GM21390 (cell line): ENCODE measurements at regions not wholly inside any gene's neighbourhood (a gene's known extent, or its start where the extent isn't known, plus 50 kb on each side); places are given as distances from the start of the nearest gene placed in this dataset.

Experiments
- ATAC-seq: cut with Tn5 transposase; IDR thresholded peaks from one replicate; pipeline ENCODE4 v1.9.1; 2021; ENCODE audit not compliant: unreplicated experiment

GRCh38 chr11:97361812-97362378, 972.1 kb downstream of the JRKL start:
- no peak for ATAC-seq

DNA sequence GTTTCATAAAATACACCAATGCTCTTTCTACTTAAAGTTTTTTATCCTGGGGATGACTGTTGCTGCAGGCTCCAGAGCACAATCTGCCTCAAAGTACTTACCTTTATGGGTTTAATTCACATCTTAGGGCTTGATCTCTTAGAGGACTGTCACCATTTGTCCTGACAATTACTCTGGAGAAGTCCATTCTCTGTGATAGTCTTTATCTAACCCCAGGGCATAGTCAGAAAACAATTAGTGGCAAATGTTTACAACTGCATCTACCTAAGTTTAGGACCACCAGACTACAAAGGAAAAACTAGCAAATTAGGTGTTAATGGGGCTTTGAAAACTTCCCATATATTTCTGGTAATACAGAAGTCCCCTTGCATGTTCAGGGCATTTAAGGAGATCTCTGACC, 973.5 kb downstream of the JRKL start:
- no peak for ATAC-seq

GRCh38 chr11:97364047-97364446, 974.2 kb downstream of the JRKL start:
- no peak for ATAC-seq

- ATAC-seq, result no peak
Measured at GRCh38 chr11:97367406-97368083, 977.7 kb downstream of the JRKL start.

DNA sequence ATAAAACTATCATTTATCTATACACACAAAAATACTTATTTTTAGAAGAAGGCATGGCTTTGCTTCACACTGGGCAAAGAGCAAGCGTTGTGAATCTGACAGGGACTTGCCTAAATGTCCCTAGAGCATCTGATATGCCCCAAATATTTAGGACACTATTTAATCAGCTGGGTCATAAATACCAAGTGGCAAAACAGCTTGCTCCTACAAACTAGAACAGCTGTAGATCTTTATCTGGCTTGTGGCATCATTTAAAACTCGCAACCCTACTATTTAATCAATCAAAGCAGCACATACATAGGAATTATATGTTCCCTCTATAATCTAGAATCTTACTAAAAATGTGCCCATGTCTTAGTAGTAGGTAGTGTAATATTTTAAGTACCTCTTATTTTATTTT, 999.5 kb downstream of the JRKL start:
- no peak for ATAC-seq

DNA sequence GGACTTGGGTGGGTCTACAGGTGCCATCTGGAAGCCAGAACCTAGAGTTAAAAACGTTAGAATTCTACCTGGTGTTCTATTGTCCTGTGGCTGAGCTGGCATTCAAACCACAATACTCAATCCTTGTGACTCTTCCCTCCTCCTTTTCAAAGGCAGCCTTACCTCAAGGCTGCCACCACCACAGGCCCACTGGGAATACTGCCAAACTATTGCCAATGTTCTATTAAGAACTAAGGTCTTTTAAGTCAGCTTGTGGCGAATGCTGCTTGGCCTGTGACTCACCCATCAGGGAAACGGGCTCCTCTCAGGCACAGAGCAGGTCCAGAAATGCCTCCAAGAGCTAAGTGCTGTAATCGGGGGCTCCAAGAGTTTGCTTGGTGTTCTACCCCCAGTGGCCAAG, 1008.4 kb downstream of the JRKL start:
- ATAC-seq, result no peak

DNA sequence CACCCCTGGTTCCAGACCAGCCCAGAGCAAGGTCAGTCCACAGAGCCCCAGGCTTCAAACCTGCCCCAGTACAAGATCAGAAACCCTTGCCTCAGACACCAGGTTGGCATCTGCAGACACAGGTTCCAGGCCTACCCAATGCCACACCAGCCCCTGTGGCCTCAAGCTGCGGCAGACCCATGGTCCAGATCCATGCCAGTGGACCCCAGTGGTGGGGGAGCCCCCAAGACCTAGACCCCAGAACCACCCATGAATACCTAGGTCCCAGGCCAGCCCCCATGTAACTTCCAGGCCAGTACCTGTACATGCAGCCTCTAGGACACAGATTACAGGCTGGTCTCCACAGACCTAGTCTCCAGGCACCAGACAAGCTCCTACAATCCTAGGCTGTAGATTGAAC, 1019.3 kb downstream of the JRKL start:
- no peak for ATAC-seq

DNA sequence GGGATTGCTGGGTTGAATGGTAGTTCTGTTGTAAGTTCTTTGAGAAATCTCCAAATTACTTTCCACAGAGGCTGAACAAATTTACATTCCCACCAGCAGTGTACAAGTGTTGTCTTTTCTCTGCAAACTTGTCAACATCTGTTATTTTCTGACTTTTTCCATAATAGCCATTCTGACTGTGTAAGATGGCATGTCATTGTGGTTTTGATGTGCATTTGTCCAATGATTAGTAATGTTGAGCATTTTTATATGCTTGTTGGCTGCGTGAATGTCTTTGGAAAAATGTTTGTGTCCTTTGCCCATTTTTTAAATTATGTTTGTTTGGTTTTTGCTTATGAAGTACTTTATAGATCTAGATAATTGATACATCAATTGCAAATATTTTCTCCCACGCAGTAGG, 1025.0 kb downstream of the JRKL start:
- ATAC-seq, result no peak

DNA sequence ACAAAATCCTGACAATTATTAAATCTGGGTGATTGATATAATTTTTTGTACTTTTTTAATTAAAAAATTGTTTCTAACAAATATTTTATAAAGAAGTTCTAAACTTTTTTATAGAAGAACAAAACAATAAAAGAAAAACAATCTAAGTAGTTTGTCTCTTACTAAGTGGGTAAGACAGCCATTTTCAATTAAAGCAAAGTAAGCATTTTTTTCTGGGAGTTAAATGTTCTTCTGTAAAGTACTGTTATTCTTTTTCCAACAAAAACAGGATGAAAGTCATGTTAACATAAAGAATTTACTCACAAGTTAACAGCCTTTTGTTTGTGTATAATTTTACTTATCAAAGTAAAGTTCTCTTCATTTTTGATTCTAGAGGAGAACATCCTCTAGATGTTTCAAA, 1029.9 kb downstream of the JRKL start:
- ATAC-seq, result no peak

DNA sequence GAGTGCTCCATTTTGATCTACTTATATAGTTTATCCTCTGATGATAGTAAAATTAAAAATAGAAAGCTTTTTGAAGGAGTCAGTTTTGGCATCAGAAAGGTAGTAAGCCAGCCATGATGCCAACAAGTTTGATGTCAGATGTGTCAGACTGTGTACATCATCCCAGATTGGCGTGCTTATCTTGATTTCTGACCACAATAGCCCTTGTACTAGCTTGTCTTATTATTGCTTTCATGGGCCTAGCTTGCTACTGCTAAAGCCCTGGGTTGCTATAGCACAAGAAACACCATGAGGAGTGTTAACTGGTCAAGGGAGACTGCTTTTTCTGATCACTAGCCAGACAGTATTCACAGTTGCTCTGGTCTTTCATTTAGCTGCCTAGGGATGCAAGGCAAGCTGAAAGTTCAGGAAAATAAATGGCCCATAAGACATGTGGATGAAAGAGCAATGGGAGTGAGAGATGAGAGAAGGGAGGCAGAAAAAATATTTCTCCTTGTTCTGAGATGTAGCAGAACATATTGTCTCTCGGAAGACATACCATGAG, 1038.5 kb downstream of the JRKL start:
- no peak for ATAC-seq

DNA sequence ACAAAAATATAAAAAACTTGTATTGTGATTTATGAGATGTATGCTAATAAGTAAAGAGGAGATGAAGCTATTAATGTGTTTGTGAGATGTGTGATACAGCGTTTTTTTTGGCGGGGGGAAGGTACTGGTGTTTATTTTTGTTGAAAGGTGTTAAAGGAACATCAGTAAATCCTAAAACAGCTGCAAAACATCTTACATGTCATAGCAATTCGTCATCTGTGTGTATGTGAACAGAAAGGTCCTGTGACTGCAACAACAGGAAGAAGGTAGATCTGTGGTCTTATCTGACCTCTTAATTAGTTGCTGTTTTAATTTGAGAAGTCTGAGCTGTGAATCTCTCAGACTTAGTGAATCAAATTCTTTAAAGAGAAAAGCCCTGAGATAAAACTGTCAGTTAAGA, 1041.1 kb downstream of the JRKL start:
- no peak for ATAC-seq

- ATAC-seq, result no peak
Measured at GRCh38 chr11:97432926-97433325, 1043.1 kb downstream of the JRKL start.

DNA sequence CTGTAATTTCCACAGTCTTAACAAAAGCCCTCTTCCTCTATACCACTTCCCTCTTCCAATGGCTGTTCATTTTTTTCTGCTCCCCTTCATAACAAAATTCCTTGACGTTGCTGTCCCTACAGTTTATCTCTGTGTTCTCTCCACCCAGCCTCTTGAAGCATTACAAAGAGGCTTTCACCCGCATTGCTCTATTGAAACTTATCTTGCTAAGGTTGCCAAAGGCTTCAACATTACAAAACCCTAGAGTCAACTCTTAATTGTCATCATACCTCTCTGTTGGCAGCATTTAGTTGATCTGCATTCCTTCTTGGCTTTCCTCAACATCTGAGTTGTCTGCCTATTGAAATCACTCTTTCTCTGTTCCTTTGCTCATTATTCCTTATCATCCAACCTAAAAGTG, 1055.7 kb downstream of the JRKL start:
- no peak for ATAC-seq

- ATAC-seq, result no peak
Measured at GRCh38 chr11:97451441-97451840, 1061.6 kb downstream of the JRKL start.

DNA sequence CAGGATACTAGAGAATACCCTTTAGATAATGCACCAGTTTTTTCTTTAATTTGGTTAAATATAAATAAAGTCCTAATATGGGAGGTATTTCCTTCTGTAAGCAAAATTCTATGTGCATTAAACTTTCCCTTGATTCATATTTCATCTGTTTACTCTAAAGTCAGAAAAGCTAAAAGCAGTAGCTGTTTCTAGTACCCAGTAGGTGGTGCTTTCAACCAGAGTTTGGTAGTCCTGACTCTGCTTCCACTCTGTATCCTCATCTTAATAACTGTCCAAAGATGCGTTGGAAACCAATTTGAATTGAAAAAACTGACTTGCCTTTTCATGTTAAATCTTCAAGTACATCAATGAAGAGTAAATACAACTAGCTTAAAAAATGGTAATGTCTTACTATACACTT, 1065.2 kb downstream of the JRKL start:
- ATAC-seq, result no peak

DNA sequence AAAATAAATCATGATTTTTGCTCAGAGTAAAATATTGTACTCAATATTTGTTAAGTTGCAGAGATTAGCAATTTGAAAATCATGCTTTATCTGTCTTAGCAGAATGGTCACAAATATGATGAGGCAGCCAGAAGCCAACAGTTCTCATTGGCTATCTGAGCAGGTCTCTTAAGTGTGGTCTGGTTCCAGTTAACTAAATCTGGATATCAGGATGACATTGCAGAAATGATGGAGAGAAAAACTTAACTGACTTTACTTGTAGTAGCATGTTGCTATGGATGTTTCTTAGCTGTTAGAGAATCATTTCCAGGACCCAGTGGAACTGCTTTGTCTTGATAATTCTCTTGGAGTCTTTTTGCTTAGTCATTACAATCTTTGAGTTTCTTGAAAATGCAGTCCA, 1070.3 kb downstream of the JRKL start:
- ATAC-seq, result no peak

- no peak for ATAC-seq
Measured at GRCh38 chr11:97461044-97461880, 1071.4 kb downstream of the JRKL start.

- ATAC-seq, result no peak
Measured at GRCh38 chr11:97461934-97462333, 1072.1 kb downstream of the JRKL start.

DNA sequence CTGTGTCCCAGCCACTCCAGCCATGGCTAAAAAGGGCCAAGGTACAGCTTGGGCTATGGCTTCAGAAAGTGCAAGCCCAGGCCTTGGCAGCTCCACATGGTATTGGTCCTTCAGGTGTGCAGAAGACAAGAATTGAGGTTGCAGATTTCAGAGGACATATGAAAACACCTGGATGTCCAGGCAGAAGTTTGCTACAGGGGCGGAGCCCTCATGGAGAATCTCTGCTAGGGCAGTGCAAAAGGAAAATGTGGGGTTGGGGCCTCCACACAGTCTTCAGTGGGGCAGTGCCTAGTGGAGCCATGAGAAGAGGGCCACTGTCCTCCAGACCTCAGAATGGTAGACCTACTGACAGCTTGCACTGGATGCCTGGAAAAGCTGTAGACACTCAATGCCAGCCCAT, 1074.1 kb downstream of the JRKL start:
- no peak for ATAC-seq

DNA sequence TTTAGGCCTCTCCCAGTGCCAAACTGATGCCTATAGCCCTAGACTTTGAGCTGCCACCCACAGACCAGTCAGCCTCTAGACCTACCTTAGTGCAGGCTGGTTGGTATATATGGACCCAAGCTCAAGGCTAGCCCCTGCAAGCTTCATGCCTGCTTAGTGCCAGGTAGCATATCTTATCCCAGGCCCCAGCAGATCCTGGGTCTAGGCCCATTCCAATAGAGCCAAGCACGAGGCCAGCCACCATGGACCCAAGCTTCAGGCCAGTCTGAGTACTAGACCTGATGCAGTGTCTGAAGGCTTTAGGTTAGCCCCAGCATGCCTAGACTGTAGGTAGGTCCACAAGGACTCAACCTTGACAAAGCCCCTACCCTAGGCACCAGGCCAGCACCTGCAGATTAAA, 1081.7 kb downstream of the JRKL start:
- ATAC-seq, result no peak

DNA sequence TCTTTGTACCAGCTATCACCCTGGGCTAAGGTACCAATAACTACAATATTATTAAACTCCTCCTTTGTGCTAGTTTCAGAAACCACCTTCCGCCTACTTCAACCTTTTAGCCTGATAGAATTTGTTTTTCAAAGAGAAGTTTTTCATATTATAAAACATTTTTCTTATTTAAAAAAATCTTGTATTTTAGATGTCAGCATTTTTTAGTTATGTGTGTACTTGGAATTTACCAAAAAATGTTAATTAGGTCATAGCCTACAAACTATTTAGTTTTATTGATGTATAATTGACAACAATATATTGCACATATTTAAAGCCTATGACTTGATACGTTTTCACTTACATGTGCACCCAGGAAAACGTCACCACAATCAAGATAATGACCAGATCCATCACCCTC, 1097.6 kb downstream of the JRKL start:
- ATAC-seq, result no peak

GRCh38 chr11:97498891-97499290, 1109.1 kb downstream of the JRKL start:
- ATAC-seq, result no peak
